GM12878 (cell line): ENCODE measurements at regions not wholly inside any gene's neighbourhood (a gene's known extent, or its start where the extent isn't known, plus 50 kb on each side); places are given as distances from the start of the nearest gene placed in this dataset.

ENCODE experiments used
- ATAC-seq: fragments of 200-7000 bp; cut with Tn5 transposase; 3 replicates; pipeline ENCODE4 v1.9.1; 2020; ENCODE audit warnings: mild to moderate bottlenecking, moderate library complexity
- BruUV-seq: library from RNA; stranded (reverse); fragments of 400-500 nt; replicated peaks from 2 replicates; lab custom pipeline; 2021; lab: Mats Ljungman, UMichigan
- CTCF ChIA-PET: fragments of 300-600 bp; sonication (Branson Sonifier 250); formaldehyde crosslinking; extraction: SDS; loops from one replicate; lab custom pipeline; 2021; ENCODE audit warnings: inconsistent platforms; lab: Yijun Ruan, JAX
- POLR2A ChIA-PET: fragments of 350-600 bp; formaldehyde crosslinking; extraction: SDS; loops from one replicate; lab custom pipeline; 2021; ENCODE audit warnings: inconsistent platforms; lab: Charles Lee
- RAD21 ChIA-PET: fragments of 300-600 bp; sonication (Branson Sonifier 250); formaldehyde crosslinking; loops from one replicate; lab custom pipeline; 2023; ENCODE audit warnings: antibody characterized with exemption; ENCODE audit not compliant: unreplicated experiment; lab: Charles Lee
- SMC1A ChIA-PET: fragments of 300-600 bp; sonication (Branson Sonifier 250); formaldehyde crosslinking; loops from one replicate; lab custom pipeline; 2023; ENCODE audit not compliant: unreplicated experiment, uncharacterized antibody; lab: Charles Lee
- DNase-seq: peaks from one replicate; pipeline ENCODE4 v3.0.0-alpha.2; 2011; ENCODE audit warnings: low read depth, low spot score
- FAIRE-seq: peaks from 3 replicates; lab custom pipeline; 2011; peaks lifted over from hg19 to GRCh38; lab: Jason Lieb, UNC
- H2AFZ ChIP-seq: 2 replicates; pipeline ENCODE4 v1.6.0; 2011; ENCODE audit warnings: low read depth, low read length, control low read depth; ENCODE audit not compliant: control insufficient read depth
- H3K27ac ChIP-seq: 2 replicates; pipeline ENCODE4 v1.5.1; 2011; ENCODE audit warnings: control low read depth; ENCODE audit not compliant: control insufficient read depth, insufficient read depth
- H3K27me3 ChIP-seq, 2 experiments: replicated peaks in 1 of 2; 2 replicates each; pipeline versions ENCODE4 v1.6.0 to v1.6.1; 2011; ENCODE audit warnings: low read length in 1 of 2; ENCODE audit not compliant: control insufficient read depth in 2 of 2, insufficient read depth in 2 of 2
- H3K36me3 ChIP-seq, 2 experiments: 2 replicates each; pipeline ENCODE4 v1.5.1; 2011; ENCODE audit warnings: low read length in 1 of 2; ENCODE audit not compliant: control insufficient read depth in 2 of 2, insufficient read depth in 2 of 2
- H3K4me1 ChIP-seq: 2 replicates; pipeline ENCODE4 v1.6.1; 2011; ENCODE audit warnings: mild to moderate bottlenecking, low read length, moderate library complexity, mixed read lengths; ENCODE audit not compliant: control insufficient read depth, insufficient read depth
- H3K4me2 ChIP-seq: 2 replicates; pipeline ENCODE4 v1.6.0; 2011; ENCODE audit warnings: control low read depth; ENCODE audit not compliant: control insufficient read depth, insufficient read depth
- H3K4me3 ChIP-seq: fragments of 200-600 bp; sonication (generic); 2 replicates; pipeline ENCODE4 v1.5.1; 2016
- H3K79me2 ChIP-seq: 2 replicates; pipeline ENCODE4 v1.6.0; 2011; ENCODE audit warnings: low read length; ENCODE audit not compliant: control insufficient read depth, insufficient read depth
- H3K9ac ChIP-seq: 2 replicates; pipeline ENCODE4 v1.8.0; 2011; ENCODE audit warnings: low read length, control low read depth, mixed read lengths; ENCODE audit not compliant: control insufficient read depth, insufficient read depth
- H3K9me3 ChIP-seq: replicated peaks from 3 replicates; pipeline ENCODE4 v1.5.1; 2011; ENCODE audit warnings: mild to moderate bottlenecking, low read length; ENCODE audit not compliant: control insufficient read depth, insufficient read depth
- H4K20me1 ChIP-seq: 2 replicates; pipeline ENCODE4 v1.6.0; 2011; ENCODE audit not compliant: control insufficient read depth, insufficient read depth
- CHD4 ChIP-seq: fragments of 200-600 bp; sonication (generic); IDR thresholded peaks from 2 replicates; pipeline ENCODE4 v1.6.1; 2016; ENCODE audit warnings: mild to moderate bottlenecking
- CREB1 ChIP-seq: IDR thresholded peaks from 2 replicates; pipeline ENCODE4 v1.6.1; 2012; ENCODE audit warnings: low read depth, mild to moderate bottlenecking, inconsistent platforms
- E2F8 ChIP-seq: fragments of 450-650 bp; IDR thresholded peaks from 2 replicates; pipeline ENCODE4 v1.6.1; 2018; ENCODE audit warnings: mild to moderate bottlenecking, low read depth, moderate library complexity; ENCODE audit not compliant: partially characterized antibody
- EGR1 ChIP-seq, 2 experiments: IDR thresholded peaks; 1 replicate in 1 of 2; 2 replicates in 1 of 2; pipeline ENCODE4 v1.6.1; 2011 to 2012; ENCODE audit warnings: low read depth in 2 of 2, low read length in 2 of 2, borderline replicate concordance in 1 of 2, mild to moderate bottlenecking in 1 of 2, moderate library complexity in 1 of 2
- ESRRA ChIP-seq: IDR thresholded peaks from 2 replicates; pipeline ENCODE4 v1.6.1; 2012; ENCODE audit warnings: mild to moderate bottlenecking, low read length, improper control_type of control experiment
- HDAC6 ChIP-seq: fragments of 200-600 bp; sonication (generic); IDR thresholded peaks from one replicate; pipeline ENCODE4 v1.8.0; 2017; ENCODE audit warnings: antibody characterized with exemption; ENCODE audit not compliant: unreplicated experiment
- KDM1A ChIP-seq: fragments of 200-600 bp; sonication (generic); IDR thresholded peaks from 2 replicates; pipeline ENCODE4 v1.6.1; 2016; ENCODE audit warnings: borderline replicate concordance
- MEF2A ChIP-seq: IDR thresholded peaks from 2 replicates; pipeline ENCODE4 v1.6.1; 2011; ENCODE audit warnings: low read depth, mild to moderate bottlenecking, low read length, moderate library complexity; ENCODE audit not compliant: insufficient read depth
- MYC ChIP-seq: IDR thresholded peaks from 2 replicates; pipeline ENCODE4 v1.6.1; 2011; ENCODE audit warnings: mild to moderate bottlenecking, low read length, moderate library complexity, inconsistent platforms; ENCODE audit not compliant: insufficient read depth, insufficient replicate concordance, insufficient read length, severe bottlenecking
- PAX5 ChIP-seq: IDR thresholded peaks from 2 replicates; pipeline ENCODE4 v1.6.1; 2011; ENCODE audit warnings: low read depth, low read length, borderline replicate concordance
- RAD51 ChIP-seq: fragments of 450-650 bp; IDR thresholded peaks from 2 replicates; pipeline ENCODE4 v1.6.1; 2016; ENCODE audit warnings: moderate library complexity, mild to moderate bottlenecking, inconsistent platforms
- RELA ChIP-seq: fragments of 450-650 bp; IDR thresholded peaks from 2 replicates; pipeline ENCODE4 v1.8.0; 2014; ENCODE audit warnings: borderline replicate concordance; ENCODE audit not compliant: partially characterized antibody
- RFX5 ChIP-seq: IDR thresholded peaks from 2 replicates; pipeline ENCODE4 v1.6.1; 2011; ENCODE audit warnings: low read depth, low read length, improper control_type of control experiment
- SMC3 ChIP-seq: IDR thresholded peaks from 2 replicates; pipeline ENCODE4 v1.6.1; 2011; ENCODE audit warnings: low read length, improper control_type of control experiment, borderline replicate concordance
- SREBF1 ChIP-seq: IDR thresholded peaks from 2 replicates; pipeline ENCODE4 v1.6.1; 2012; ENCODE audit warnings: mild to moderate bottlenecking, low read length
- SREBF2 ChIP-seq: IDR thresholded peaks from 2 replicates; pipeline ENCODE4 v1.6.1; 2012; ENCODE audit warnings: mild to moderate bottlenecking, low read length
- USF1 ChIP-seq: IDR thresholded peaks from 2 replicates; pipeline ENCODE4 v1.6.1; 2011; ENCODE audit warnings: borderline replicate concordance, low read depth, mild to moderate bottlenecking, moderate library complexity, mixed read lengths, low read length; ENCODE audit not compliant: insufficient read depth; ENCODE audit errors: extremely low read length
- ZNF207 ChIP-seq: fragments of 450-650 bp; IDR thresholded peaks from 2 replicates; pipeline ENCODE4 v1.6.1; 2014; ENCODE audit warnings: antibody characterized with exemption, mild to moderate bottlenecking, borderline replicate concordance
- WGBS: methylation state at CpG from one replicate; pipeline ENCODE4 v1.1.6; 2016; ENCODE audit warnings: low lambda C conversion rate; ENCODE audit not compliant: insufficient replicate concordance, insufficient coverage; ENCODE audit errors: missing lambda C conversion rate; 5-methylcytosine and 5-hydroxymethylcytosine counted together
- in situ Hi-C: fragments of 300-500 bp; cut with MboI; formaldehyde crosslinking; loops from 9 replicates; pipeline ENCODE4 v1.14.3; 2018; ENCODE audit warnings: mixed read lengths
- intact Hi-C: fragments of 100-400 bp; cut with micrococcal nuclease; formaldehyde crosslinking; loops from one replicate; pipeline ENCODE4 v1.14.2; 2022; ENCODE audit not compliant: unreplicated experiment

GRCh38 chr3:95894820-95895219, 919.6 kb upstream of the EPHA6 start (continued):
- TF ChIP-seq RFX5 = no peak
- TF ChIP-seq CREB1 = no peak
- no peak for TF ChIP-seq SMC3
- TF ChIP-seq KDM1A = no peak
- TF ChIP-seq CHD4 = no peak
- no peak for TF ChIP-seq ESRRA
- TF ChIP-seq HDAC6 = no peak

- ATAC-seq (no peak), FAIRE-seq (no peak), DNase-seq (no peak)
- RAD21 ChIA-PET = no interaction called here
- SMC1A ChIA-PET = no interaction called here
- Histone ChIP-seq H3K4me3 (no peak overlapping the region), H3K4me2 (no peak overlapping the region), H3K27ac (no peak overlapping the region), H4K20me1 (no peaks in the 10 kb centered on the region), H3K79me2 (no peaks in the 10 kb centered on the region), H3K36me3 (no peaks in the 10 kb centered on the region), H3K4me1 (no peaks in the 10 kb centered on the region), H3K27me3 (no peaks in the 10 kb centered on the region), H3K9ac (no peak overlapping the region), H2AFZ (no peak overlapping the region), H3K9me3 (no peaks in the 10 kb centered on the region)
- CTCF ChIA-PET = interaction anchor here (0.7 to 1.2 kb wide), 2 partner anchors 10 to 23 kb away, joined by 3 read pairs; no protein-coding TSS in a partner anchor
- POLR2A ChIA-PET = no interaction called here
- TF ChIP-seq SREBF1 (no peak), SMC3 (no peak), E2F8 (no peak), USF1 (no peak), MYC (no peak), EGR1 (IDR thresholded peaks at IDR 0.05; ENCODE audit: borderline replicate concordance in 1 of 2, low read depth in 2 of 2, low read length in 2 of 2) (no peak), RELA (no peak), MEF2A (no peak), CHD4 (no peak), SREBF2 (no peak), ZNF207 (no peak), RAD51 (no peak), PAX5 (no peak)
- WGBS = 2% methylated on average over 2 of the region's 2 CpGs
- no TSS peak for BruUV-seq
- in situ Hi-C loops = no loop called here
- intact Hi-C loops = no loop called here
These were observed 914.9 kb upstream of the EPHA6 start for GRCh38 chr3:95899494-95899893.
